Hindlimb muscle (tissue), 1 donor: ENCODE measurements at regions not wholly inside any gene's neighbourhood (a gene's known extent, or its start where the extent isn't known, plus 50 kb on each side); places are given as distances from the start of the nearest gene placed in this dataset.

Experiments
- DNase-seq: peaks from one replicate; pipeline ENCODE4 v3.0.0-alpha.2; 2013

- DNase-seq = no peak
Observed at GRCh38 chr11:122170815-122171475, 54.9 kb upstream of the BLID start.

GRCh38 chr11:122168218-122168617 is 52.2 kb upstream of the BLID start:
- DNase-seq = no peak

GRCh38 chr11:122167100-122167499 is 51.1 kb upstream of the BLID start:
- no peak for DNase-seq

- DNase-seq = no peak
Observed at GRCh38 chr11:122165607-122166371, 49.8 kb upstream of the BLID start.
